ENCODE measurements at regions not wholly inside any gene's neighbourhood (a gene's known extent, or its start where the extent isn't known, plus 50 kb on each side); places are given as distances from the start of the nearest gene placed in this dataset.
"Not testable (repeated sequence)": the region's sequence is repeated elsewhere in the genome, so short reads cannot be mapped to it uniquely, and the experiment has no call there.

GRCh38 chr10:64771253-64772050 is 1250.3 kb downstream of the REEP3 start:
- no peaks in the 10 kb centered on the region for H3K4me1 Mint-ChIP-seq
- no peak for TF ChIP-seq CTCF (IDR thresholded peaks at IDR 0.05)
- H3K9me3 Mint-ChIP-seq, result no peaks in the 10 kb centered on the region
- no peak overlapping the region for H3K4me3 Mint-ChIP-seq
- H3K27me3 Mint-ChIP-seq (ENCODE audit: low read depth, poor library complexity), result peaks cover 6% of the 10 kb centered on the region
- no peak for DNase-seq
- no peaks in the 10 kb centered on the region for H3K36me3 Mint-ChIP-seq (ENCODE audit: low read depth)
- no peak overlapping the region for H3K27ac Mint-ChIP-seq

- H3K9me3 Mint-ChIP-seq, result no peaks in the 10 kb centered on the region
- H3K4me3 Mint-ChIP-seq, result no peak overlapping the region
- no peak for DNase-seq
- H3K27me3 Mint-ChIP-seq (ENCODE audit: low read depth, poor library complexity), result peaks cover 6% of the 10 kb centered on the region
- no peak for TF ChIP-seq CTCF (IDR thresholded peaks at IDR 0.05)
- H3K27ac Mint-ChIP-seq, result no peak overlapping the region
- no peaks in the 10 kb centered on the region for H3K36me3 Mint-ChIP-seq (ENCODE audit: low read depth)
- H3K4me1 Mint-ChIP-seq, result no peaks in the 10 kb centered on the region
These were observed 1252.2 kb downstream of the REEP3 start for GRCh38 chr10:64773357-64773756.

- not testable (repeated sequence) for H3K27me3 Mint-ChIP-seq (ENCODE audit: low read depth, poor library complexity); H3K4me3 Mint-ChIP-seq; H3K36me3 Mint-ChIP-seq (ENCODE audit: low read depth); H3K4me1 Mint-ChIP-seq; DNase-seq; H3K27ac Mint-ChIP-seq
- peaks cover 10% of the 10 kb centered on the region for H3K9me3 Mint-ChIP-seq
These were observed 1263.2 kb downstream of the REEP3 start for GRCh38 chr10:64784451-64784850.

- H3K4me1 Mint-ChIP-seq, result no peaks in the 10 kb centered on the region
- no peak for DNase-seq
- H3K36me3 Mint-ChIP-seq (ENCODE audit: low read depth), result no peaks in the 10 kb centered on the region
- no peak overlapping the region for H3K4me3 Mint-ChIP-seq
- H3K27ac Mint-ChIP-seq, result no peak overlapping the region
- no peaks in the 10 kb centered on the region for H3K27me3 Mint-ChIP-seq (ENCODE audit: low read depth, poor library complexity)
- H3K9me3 Mint-ChIP-seq, result peaks cover 10% of the 10 kb centered on the region
- TF ChIP-seq CTCF (IDR thresholded peaks at IDR 0.05), result no peak
These were observed 1264.6 kb downstream of the REEP3 start for GRCh38 chr10:64785816-64786215.

- Mint-ChIP-seq H3K9me3 (peaks cover 10% of the 10 kb centered on the region), H3K4me1 (no peaks in the 10 kb centered on the region), H3K27ac (no peak overlapping the region), H3K4me3 (no peak overlapping the region), H3K36me3 (ENCODE audit: low read depth) (no peaks in the 10 kb centered on the region), H3K27me3 (ENCODE audit: low read depth, poor library complexity) (no peaks in the 10 kb centered on the region)
- no peak for DNase-seq
- TF ChIP-seq CTCF (IDR thresholded peaks at IDR 0.05), result no peak
These were observed 1265.8 kb downstream of the REEP3 start for GRCh38 chr10:64786989-64787388.

- Mint-ChIP-seq H3K36me3 (ENCODE audit: low read depth) (no peaks in the 10 kb centered on the region), H3K4me1 (no peaks in the 10 kb centered on the region)
These were observed 1274.6 kb downstream of the REEP3 start for GRCh38 chr10:64795847-64796246.

More at GRCh38 chr10:64795847-64796246, 1274.6 kb downstream of the REEP3 start:
- no peaks in the 10 kb centered on the region for H3K27me3 Mint-ChIP-seq (ENCODE audit: low read depth, poor library complexity)
- H3K27ac Mint-ChIP-seq, result no peak overlapping the region
- no peaks in the 10 kb centered on the region for H3K9me3 Mint-ChIP-seq
- H3K4me3 Mint-ChIP-seq, result no peak overlapping the region
- no peak for DNase-seq
- TF ChIP-seq CTCF (IDR thresholded peaks at IDR 0.05), result no peak
